ENCODE measurements at regions not wholly inside any gene's neighbourhood (a gene's known extent, or its start where the extent isn't known, plus 50 kb on each side); places are given as distances from the start of the nearest gene placed in this dataset.

GRCh38 chr4:126851391-126851790 is 781.4 kb upstream of the INTU start:
- TF ChIP-seq CTCF (IDR thresholded peaks at IDR 0.05) = no peak
- TF ChIP-seq POLR2AphosphoS5 (IDR thresholded peaks at IDR 0.05; ENCODE audit: insufficient read depth in 1 of 2, low read depth in 1 of 2) = no peak
